ENCODE measurements at regions not wholly inside any gene's neighbourhood (a gene's known extent, or its start where the extent isn't known, plus 50 kb on each side); places are given as distances from the start of the nearest gene placed in this dataset.

GRCh38 chr16:14320406-14320805, 249.3 kb downstream of the MRTFB start:
- Histone ChIP-seq H3K36me3 (ENCODE audit: insufficient read depth, low read length) (no peaks in the 10 kb centered on the region), H3K27me3 (ENCODE audit: insufficient read depth, low read length) (no peaks in the 10 kb centered on the region), H3K4me3 (ENCODE audit: low read length in 2 of 2) (no peak overlapping the region), H3K27ac (ENCODE audit: low read depth, low read length) (no peak overlapping the region), H3K9me3 (ENCODE audit: control insufficient read depth in 1 of 2, low read length in 2 of 2) (no peaks in the 10 kb centered on the region), H3K4me1 (ENCODE audit: insufficient read depth, low read length) (no peaks in the 10 kb centered on the region)
- POLR2A ChIA-PET (ENCODE audit: partially characterized antibody), result no interaction called here
- Mint-ChIP-seq H3K27me3 (no peaks in the 10 kb centered on the region), H3K4me1 (no peaks in the 10 kb centered on the region), H3K4me3 (no peak overlapping the region), H3K36me3 (no peaks in the 10 kb centered on the region), H3K27ac (peak overlapping the region in 1 of 7 donors; percentile 32), H3K9me3 (no peaks in the 10 kb centered on the region)
- CTCF ChIA-PET (ENCODE audit: partially characterized antibody), result no interaction called here
- DNase-seq, result no peak
- intact Hi-C loops (cut with micrococcal nuclease), result no loop called here
